Hepatic stellate cell (primary cell): ENCODE measurements at regions not wholly inside any gene's neighbourhood (a gene's known extent, or its start where the extent isn't known, plus 50 kb on each side); places are given as distances from the start of the nearest gene placed in this dataset.

ENCODE experiments used
- DNase-seq: peaks from one replicate; pipeline ENCODE4 v3.0.0; 2011; ENCODE audit warnings: low spot score

GRCh38 chr4:38230821-38231563 is 270.8 kb downstream of the PTTG2 start:
- no peak for DNase-seq

DNA sequence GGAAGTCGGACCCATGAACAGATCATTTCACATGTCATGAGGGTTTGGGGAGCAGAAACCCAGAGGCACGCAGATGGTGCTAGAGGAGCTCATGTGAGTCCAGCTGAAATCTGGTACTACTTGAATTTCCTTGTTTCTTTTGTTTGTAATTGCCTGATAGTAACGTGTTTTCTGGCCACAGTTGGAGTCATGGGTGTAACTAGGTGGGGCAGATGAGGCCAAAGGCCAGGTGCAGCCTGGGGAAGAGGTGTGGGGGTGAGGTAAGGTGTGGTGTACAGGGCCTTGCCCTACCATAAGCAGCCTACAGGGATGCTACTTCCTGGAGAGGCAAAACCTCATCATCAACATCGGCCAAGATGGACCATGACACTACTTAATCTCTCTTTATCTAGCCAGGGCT is 271.4 kb downstream of the PTTG2 start:
- DNase-seq, result no peak

GRCh38 chr4:38232741-38233140 is 272.5 kb downstream of the PTTG2 start:
- DNase-seq, result no peak

- no peak for DNase-seq
Measured at GRCh38 chr4:38233727-38234480, 273.7 kb downstream of the PTTG2 start.

DNA sequence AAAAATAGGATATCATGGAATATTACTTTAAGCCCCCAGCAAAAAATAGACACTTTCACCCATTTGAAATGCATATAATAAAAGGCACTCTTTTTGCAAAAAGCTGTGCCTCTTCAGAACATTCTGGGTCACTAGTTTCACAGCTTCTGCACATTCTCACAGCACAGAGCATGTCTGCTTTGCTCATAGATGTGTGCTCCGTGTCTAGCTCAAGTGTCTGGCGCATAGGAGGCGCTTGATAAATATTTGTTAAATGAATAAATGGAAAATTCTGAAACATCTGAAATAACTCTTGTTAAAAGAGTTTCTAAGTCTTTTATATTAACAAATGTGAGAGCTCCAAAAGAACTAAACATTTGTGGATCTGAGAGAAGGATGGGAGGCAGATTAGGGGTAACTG is 275.2 kb downstream of the PTTG2 start:
- no peak for DNase-seq

GRCh38 chr4:38236003-38236402 is 275.8 kb downstream of the PTTG2 start:
- no peak for DNase-seq

- DNase-seq, result no peak
Measured at GRCh38 chr4:38236503-38236902, 276.3 kb downstream of the PTTG2 start.

DNA sequence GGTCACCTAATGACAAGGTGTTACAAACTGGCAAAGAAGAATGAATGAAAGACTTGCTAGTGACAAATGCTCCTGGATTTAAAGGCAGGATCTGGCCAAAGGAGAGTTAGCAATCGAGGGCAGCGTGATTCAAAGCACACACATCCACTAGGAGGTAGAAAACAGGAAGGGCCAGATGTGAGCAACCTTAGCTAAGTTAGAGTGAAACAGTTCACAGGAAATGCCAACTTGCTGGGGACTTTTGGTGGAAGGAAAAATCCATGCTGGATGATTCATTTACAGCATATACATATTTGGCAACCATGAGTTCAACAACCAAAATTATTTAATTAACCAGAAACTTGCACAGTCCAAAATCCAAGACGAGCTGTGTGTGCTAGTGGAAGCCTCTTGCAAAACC is 276.9 kb downstream of the PTTG2 start:
- DNase-seq, result no peak

DNA sequence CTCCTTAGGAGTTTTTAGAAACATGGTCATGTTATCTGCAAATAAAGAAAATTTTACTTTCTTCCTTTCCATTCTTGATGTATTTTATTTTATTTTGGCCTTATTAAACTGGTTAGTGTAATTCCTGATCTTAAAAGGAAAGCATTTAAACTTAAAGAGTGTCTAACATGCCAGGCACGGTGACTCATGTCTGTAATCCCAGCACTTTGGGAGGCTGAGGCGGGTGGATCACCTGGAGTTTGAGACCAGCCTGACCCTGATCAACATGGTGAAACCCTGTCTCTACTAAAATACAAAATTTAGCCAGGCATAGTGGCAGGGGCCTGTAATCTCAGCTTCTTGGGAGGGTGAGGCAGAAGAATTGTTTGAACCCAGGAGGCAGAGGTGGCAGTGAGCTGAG is 281.3 kb downstream of the PTTG2 start:
- no peak for DNase-seq

DNA sequence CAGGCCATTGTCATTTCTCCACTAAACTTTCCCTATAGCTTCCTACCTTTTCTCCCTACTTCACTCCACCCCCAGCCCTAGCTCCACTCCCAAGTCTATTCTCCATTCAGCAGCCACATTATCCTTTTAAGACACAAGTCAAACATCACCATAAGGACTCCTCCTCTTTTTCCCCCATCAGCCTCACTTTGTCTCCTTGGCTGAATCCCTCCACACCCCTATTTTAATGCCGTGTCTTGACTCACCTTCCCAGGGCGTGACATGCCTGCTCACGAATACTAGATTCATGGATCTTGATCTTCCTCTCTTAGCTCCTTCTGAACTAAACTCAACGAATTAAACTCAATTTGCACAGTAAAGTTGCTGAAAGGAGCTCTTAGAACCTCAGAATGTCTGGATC is 281.9 kb downstream of the PTTG2 start:
- DNase-seq, result no peak

DNA sequence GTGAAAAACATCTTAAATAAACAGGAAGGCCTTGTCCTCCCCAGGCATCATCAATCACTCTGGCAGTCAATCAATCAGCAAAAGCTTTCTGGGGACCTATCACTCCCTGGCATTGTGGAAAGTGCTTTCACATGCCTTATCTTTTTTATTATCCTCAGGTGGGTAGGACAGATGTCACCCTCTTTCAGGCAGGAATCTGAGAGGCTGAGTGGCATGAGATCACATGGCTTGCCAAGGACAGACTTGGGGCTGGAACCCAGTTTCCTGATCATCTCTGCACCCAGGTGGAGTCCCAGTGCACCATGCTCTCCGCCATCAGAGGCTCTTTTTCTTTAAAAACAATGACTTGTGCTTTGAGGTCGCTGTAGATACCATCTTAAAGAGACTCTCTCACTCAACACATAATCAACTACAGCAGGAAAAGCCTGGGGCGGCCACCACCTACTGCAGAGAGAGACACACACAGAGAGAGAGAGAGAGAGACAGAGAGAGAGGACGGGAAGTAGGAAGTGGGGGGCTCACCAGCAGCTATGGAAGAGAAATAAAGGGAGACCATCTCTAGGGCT is 282.7 kb downstream of the PTTG2 start:
- DNase-seq, result no peak

DNA sequence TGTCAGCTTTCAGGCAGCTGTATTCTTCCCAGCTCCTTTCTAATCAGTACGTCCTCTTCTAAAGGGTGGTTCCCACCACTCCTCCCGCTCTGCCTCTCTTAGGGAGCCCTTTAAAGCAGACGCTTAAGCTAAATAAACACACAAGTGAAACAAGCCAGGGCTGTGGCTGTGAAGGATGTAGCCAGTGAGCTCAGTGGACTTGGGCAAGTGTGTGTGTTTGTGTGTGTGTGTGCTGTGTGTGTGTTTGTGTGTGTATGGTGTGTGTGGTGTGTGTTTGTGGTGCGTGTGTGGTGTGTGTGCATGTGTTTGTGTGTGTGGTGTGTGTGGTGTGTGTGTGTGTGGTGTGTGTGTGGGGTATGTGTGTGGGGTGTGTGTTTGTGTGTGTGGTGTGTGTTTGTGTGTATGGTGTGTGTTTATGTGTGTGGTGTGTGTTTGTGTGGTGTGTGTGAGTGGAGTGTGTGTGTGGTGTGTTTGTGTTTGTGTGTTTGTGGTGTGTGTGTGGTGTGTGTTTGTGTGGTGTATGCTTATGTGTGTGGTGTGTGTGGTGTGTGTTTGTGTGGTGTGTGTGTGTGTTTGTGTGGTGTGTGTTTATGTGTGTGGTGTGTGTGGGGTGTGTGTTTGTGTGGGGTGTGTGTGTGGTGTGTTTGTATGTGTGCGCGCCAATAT is 283.3 kb downstream of the PTTG2 start:
- DNase-seq, result no peak

DNA sequence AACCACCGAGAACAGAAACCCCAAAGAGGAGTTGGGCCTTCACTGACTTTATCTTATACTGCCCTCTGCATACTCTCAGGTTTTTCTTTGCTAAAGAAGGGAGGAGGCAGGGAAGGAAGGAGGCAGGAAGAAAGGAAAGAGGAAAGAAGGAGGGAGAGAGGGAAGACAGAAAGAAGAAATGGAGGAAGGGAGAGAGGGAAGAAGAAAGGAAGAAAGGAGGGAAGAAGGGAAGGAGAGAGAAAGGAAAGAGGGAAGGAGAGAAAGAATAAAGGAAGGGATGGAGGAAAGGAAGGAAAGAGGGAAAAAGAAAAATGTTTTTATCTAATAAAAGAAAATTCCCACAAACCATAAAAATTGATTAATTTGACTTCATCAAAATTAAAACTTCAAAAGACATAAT is 294.6 kb downstream of the PTTG2 start:
- DNase-seq, result no peak

GRCh38 chr4:38255572-38255971 is 295.4 kb downstream of the PTTG2 start:
- DNase-seq, result no peak

GRCh38 chr4:38266616-38267015 is 306.4 kb downstream of the PTTG2 start:
- DNase-seq, result peak; percentile 37

- no peak for DNase-seq
Measured at GRCh38 chr4:38268108-38268820, 308.1 kb downstream of the PTTG2 start.

GRCh38 chr4:38268837-38269236 is 308.6 kb downstream of the PTTG2 start:
- no peak for DNase-seq

DNA sequence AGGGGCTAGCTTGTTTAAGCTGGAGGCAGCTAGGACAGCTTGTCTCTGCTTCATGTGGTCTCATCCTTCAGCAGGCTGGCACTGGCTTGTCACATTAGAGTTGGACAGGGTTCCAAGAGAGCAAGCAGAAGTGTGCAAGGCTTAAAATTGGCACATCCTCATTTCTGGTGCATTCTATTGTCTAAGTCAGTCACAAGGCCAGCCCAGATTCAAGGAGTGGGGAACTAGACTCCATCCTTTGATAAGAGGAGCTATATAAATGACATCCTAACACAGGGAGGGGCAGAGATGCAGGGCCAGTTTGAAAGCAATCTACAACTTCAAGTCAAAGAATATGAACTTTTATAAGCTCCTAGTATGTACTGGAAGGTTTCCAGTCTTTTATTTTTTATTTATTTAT is 313.2 kb downstream of the PTTG2 start:
- no peak for DNase-seq

GRCh38 chr4:38275331-38276100 is 315.3 kb downstream of the PTTG2 start:
- DNase-seq, result no peak

DNA sequence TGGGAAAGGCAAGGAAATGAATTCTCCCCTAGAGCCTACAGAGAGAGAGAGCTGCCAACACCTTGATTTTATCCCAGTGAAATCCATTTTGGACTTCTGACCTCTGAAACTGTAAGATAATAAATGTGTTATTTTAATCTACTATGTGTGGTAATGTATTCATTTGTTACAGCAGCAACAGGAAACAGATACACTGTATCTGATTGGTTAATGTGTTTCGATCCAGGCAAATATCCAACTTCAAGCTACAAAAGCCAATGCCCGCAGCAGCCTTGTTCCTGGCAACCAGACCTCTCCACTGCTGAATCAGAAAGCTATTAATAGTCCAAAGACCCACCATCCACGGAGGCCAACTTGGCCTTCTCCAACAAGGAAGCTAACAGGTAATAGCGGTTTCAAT is 318.1 kb downstream of the PTTG2 start:
- DNase-seq, result no peak

DNA sequence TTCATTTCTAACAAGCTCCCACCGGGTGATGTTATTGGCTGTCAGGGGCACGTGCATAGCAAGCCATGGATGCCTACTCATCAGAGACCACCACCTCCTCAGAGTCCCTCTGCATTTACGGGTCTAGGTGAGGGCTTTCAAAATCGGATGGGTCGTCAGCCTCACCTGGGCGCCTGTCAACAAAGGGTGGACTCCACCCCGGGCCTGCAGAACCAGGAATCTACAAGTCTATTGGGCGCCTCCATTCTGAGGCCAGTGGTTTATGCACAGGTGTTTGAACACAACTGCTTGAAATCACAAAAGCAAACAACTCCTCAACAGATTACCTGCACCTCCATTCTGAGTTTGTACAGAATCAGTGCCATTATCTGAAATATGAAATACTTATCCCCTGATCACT is 318.9 kb downstream of the PTTG2 start:
- DNase-seq, result no peak
